RKO (cell line): ENCODE measurements at regions not wholly inside any gene's neighbourhood (a gene's known extent, or its start where the extent isn't known, plus 50 kb on each side); places are given as distances from the start of the nearest gene placed in this dataset.

Experiments used
- DNase-seq: peaks from one replicate; pipeline ENCODE4 v3.0.0-alpha.2; 2016; ENCODE audit warnings: low spot score

DNA sequence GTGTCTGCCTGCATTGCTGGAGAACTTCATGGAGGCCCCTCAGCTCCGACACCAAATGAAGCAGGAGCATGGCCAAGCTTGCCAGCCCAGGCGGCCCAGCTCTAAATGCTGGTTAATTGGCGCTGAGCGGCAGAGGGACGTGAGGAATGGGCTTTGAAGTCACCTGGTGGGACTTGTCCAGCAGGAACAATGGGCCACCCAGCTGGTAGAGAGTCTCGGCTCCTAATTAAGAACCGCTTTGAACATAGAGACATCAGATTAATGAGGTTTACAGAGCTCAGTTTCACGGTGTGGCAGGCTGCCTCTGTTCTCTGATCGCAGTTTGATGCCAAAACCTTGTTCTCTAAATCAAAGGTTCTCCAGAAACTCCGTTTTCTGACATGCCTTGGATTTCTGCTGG lies 77.5 kb upstream of the LINGO1 start:
- DNase-seq = no peak

DNA sequence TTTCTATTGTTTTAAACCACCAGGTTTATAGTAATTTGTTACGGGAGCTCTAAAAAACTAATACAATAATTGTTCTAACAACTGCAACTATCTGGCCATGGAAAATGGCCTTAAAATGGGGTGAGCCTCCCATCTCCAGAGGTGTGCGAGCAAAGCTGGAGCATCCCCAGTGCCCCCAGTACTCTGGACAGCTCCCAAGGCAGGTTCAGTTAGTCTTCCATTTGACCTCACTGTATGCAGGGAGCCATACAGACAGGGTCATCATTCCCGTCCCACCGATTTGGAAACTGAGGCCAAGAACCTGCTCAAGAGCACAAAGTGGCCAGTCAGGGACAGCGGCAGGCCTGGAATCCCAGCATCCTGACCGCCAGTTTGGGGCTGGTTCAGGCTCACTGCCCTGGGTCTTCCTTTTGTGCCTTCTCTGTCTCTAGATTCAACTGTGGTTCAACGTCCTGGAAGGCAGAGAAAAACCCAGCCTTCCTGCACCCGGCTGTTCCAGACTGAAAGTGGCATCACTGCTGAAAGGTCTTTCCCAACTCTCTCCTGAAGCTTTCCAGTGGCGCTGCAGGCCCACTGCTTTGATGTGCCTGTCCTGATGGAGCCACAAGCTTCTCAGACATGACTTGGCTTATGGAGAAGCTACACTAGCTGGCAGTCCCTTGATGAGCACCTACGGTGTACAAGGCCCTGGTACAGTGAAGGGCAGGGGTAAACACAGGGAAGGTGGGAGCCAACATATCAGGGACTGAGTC lies 76.6 kb upstream of the LINGO1 start:
- DNase-seq = no peak

DNA sequence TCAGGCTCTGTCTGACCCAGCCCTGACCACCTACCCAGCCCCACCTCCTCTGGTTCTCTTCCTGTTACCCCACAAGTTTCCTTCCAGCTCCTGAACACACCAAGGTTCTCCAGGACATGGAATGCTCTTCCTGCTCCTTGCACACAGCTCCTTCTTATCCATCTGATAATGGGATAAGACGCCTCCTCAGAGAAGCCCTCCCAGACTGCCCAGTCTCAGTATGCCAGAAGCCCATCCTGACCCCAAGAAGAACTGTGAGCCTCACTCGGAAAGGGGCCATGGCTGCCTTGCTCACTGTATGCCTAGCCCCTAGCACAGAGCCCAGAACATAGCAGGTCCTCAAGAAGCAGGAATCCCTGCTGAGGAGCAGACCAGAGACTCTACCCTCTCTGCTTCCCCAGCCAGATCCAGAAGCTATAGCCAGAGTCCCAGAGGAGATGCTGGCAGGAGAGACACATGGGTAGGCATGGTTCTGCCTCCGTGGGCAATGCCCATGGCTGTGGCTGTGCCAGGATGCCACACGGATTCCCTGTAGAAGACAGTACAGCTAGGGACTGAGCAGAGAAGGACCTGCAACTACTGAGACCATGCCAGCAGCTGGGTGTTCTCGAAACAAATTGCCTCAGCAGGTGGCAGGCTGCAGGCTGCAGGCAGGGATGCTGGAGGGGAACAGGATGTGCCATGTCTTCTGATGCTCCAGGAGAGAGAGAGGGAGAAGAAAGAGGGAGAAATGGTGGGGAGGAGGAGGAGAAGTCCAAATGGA lies 74.0 kb upstream of the LINGO1 start:
- DNase-seq = no peak

DNA sequence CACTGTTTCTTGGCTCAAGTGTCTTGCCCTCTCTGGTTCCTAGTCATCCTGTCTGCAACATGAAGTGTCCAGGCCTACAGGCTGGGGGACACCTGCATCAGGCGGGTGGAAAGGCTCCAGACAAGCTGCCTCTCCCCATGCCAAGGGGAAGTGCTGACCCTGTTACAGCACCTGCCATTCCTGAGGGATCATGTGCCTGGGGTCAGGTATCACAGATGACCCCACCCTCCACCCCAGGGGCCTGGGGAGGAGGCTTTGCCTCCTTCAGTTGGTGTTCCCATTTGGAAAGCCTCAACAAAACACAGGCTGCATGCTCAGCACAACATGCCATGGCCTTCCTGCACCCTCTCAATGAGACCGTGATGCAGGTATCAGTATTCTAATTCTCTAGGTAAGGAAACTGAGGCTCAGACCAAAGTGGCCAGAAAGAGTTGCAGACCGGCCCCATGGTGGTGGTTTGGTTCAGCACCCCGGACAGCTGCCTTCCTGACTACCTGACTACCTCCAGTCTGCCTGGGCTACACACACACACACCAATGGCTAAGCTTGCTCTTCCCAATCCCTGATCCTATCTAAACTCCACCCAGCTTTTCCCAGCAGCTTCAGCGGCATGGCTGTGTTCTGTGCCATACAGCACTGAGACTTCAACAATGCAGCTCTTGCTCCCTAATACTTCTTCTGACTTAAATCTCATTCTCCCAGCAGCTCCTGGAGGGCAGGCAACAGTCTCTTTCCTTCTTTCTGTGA lies 69.7 kb upstream of the LINGO1 start:
- DNase-seq = peak; percentile 13

DNA sequence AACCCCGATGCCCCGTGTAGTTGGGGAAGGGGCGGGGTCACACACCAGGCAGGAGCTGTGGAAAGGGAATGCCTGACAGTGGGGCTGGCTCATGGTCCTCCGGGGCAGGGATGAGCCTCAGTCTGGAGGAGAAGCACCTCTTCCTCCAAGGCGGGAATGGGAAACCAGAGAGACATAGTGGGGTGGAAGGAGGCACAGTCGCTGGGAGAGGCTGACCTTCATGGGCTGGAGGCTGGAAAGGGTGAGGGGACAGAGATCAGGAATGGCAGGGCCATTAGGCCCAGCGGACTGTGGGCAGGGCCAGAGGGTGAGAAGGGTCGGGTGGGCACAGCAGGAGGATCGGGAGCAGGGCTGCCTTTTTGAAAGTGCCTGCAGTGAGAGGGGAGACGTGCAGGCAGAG lies 65.8 kb upstream of the LINGO1 start:
- no peak for DNase-seq

DNA sequence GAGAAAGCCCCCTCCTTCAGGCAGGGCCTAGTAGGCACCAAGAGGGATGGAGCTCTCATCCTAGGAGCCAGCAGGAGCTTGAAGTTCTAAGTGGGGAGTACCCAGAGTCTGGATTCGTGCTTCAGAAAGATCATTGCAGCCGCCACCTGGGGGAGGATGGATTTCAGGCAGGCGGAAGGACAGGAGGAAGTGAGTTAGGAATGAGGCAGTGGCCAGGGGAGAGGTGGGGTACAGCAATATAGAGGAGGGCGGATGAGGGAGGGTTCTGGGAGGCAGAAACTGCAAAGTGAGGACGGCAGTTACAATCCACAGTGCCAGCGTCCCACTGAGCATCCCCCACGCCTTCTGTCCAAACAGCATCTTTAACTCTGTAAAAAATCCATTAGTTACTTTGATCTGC lies 65.2 kb upstream of the LINGO1 start:
- no peak for DNase-seq

DNA sequence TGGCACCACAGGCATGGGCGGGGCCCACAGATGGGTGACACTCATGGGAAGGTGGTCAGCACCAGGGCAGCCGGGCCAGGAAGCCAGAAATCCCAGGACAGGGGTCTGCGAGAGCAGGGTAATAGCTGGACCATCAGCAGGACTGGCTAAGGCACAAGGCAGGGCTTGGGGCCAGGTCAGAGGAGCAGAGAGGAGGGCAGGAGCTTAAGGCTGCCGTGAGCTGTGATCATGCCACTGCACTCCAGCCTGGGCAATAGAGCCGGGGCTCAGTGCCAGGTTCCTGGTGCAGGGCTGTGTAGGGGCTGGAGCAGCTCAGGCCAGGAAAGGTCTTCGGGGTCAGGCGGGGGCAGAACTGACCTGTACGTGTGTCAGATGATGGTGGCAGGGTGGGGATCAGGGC lies 64.2 kb upstream of the LINGO1 start:
- no peak for DNase-seq

DNA sequence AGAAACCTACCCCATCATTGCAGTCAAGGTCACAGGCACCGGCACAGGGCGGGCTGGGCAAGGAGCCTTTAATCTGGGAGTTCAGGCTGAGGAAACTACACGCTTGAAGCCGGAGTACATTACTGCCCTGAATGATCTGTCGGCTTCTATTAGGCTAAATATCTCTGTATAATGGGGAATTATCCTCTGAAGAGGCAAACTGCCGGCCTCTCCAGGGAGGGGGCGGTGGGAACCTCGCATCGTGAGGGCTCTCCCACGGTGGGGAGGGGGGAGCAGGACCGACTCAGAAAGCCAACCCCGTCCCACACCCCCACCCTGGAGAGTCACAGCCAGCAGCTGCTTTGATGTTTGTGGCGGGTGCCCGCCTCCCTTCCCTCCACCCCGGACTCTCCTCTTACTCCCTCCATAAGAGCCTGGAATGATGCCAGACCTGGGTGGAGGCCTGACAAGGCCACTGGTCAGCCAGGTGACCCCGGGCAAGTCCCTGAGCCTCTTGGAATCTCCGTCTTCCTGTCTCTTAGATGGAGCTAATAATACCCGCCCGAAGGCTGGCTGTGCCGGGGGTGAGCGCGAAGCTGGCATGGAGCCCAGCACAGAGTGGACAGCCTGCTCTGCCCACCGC lies 63.4 kb upstream of the LINGO1 start:
- no peak for DNase-seq

DNA sequence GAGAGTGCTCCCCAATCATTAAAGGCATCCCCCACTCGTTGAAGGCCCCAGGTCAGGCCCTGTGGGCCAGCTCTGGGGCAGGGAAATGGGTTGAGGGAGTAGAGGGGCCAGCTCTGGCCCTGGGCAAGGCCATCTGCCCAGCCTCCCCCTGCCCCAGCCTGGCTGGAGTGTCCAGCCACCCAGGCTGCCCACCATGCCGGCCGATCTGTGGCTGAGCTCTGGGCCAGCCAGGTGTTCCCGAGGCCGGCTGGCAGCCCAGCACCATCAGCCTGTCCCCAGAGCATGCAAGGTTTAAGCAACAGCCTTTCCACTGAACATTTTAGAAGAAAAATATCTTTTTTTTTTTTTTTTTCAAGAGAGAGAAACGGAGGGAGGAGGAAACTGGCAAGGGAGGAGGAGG lies 62.8 kb upstream of the LINGO1 start:
- no peak for DNase-seq

DNA sequence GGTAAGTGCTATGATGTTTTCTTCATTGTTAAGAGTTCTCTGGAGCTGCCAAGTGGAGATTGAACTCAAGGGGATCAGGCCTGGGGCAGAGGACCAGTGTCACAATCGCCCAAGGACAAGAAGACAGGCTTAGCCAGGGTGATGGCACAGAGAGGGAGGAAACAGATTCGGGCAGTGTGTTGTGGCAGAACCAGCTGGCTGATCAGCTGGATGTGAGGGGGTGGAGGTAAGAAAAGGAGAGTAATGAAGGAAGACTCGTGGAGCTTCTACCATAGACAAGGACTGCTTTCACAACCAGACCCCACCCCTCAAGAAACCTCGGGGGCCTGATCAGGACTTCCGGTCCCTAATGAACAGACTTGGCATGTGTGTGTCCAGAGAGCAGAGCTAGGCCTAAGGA lies 60.9 kb upstream of the LINGO1 start:
- no peak for DNase-seq

DNA sequence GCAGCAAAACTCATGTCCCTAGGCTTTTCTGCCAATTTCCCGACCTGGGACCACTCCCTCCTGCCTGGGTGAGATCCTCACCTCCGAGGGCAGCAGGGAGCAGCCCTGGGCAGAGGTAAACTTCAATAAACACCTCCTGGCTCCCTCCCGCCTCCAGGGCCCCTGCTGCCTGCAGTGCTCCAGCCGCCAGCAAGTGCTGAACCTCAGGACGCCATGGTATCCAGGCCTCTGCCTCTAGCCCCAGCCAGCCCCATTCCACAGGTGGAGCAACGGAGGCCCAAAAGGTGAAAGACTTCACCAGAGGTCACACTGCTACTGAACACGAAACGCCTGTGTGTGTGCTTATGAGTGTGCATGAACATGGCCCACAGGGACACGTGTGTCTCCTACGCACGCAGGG lies 59.9 kb upstream of the LINGO1 start:
- no peak for DNase-seq

DNA sequence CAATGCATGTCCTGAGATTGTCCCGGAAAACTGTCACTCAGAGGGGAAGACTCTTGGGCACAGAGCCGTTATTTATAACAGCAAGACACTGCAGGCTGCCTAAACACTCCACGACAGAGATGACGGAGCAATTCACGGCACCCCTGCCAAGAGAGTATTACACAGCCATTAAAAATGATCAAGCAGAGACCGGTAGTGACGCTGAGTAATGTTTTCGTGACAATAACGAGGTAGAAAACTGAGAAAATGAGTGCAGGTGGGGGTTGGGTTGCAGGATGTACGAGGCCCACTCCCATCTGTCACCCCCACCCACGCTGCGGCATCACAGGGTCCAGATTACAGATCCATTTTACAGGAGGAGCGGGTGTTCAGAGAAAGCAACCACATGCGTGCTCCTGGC lies 58.9 kb upstream of the LINGO1 start:
- no peak for DNase-seq

DNA sequence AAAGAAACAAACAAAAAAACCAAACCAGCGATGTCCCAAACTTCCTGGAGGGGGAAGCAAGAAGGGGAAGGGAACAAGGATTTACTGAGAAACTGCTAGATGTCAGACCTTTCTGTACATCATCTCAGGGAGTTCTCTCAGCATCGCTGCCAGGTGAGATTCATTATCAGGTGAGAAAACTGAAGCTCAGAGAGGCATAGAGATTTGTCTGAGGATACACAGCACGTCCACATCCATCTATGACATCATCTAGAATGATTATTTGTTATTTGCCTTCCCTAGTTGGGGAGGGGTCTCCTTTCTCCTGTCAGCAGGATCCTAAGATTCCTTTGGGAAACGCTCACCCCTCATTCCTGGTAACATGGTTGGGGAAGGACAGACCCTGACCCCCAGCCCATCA lies 57.1 kb upstream of the LINGO1 start:
- no peak for DNase-seq

DNA sequence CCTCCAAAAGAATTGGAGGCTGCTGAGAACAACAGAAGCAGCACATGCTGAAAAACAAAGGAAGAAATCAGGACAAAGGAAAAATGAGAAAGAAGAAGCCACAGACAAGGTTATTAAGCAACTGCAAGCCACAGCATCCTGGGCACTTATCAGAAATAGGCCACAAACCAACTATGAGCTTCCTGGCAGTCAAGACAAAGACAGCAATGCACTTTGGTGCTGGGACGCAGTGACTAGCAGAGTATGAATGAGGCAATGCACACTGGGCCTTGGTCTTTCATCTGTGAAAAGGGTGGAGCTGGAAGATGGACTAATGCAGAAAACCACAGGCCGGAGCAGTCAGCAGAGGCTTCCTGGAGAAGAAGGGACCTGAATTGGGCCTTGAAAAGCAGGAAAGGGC lies 56.0 kb upstream of the LINGO1 start:
- DNase-seq = no peak

DNA sequence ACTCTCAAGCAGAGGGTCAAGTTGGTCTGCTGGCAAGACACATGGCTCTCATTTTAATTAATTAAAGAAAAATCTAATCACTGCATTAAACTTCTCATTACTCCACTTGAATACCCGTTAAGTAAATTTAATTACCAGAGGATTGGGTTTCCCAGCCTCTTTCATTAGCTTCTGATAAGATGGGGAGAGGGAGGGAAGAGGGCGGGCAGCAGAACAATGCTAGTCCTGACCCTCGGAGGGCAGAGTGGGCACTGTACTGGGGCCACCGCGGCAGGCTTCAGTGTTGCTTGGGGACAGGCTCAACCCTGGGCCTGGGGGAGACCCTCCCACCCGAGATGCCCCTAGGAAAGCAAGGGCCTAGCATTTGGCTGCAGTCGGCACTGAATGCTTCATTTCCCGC lies 55.6 kb upstream of the LINGO1 start:
- DNase-seq = no peak

DNA sequence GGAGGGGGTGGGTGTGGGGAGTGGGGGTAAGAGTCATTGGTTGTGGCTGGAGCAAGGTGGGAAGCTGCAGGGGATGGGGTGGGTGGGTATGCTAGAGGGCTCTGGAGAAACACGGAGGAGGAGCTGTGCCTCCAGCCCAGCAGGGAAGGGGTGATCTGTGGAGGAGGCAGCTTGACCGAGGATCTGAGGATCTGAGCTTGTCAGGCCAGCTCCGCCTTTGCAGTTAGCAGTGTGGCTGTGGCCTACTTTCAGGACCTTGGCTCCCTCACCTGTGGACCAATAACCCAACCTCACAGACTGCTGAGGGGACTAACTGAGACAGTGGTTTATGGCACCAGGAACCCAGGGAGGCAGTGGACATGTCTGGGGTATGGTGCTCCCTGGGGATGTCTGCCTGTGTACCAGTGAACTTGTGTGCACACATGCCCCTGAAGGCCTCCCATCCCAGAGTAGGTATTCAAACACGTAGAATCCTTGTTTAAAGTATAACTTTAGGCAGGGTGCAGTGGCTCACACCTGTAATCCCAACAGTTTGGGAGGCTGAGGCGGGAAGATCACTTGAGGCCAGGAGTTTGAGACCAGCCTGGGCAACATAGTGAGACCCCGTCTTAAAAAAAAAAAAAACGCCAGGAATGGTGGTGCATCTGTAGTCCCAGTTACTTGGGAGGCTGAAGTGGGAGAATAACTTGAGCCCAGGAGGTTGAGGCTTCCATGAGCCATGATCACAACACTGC lies 52.5 kb upstream of the LINGO1 start:
- DNase-seq = no peak

DNA sequence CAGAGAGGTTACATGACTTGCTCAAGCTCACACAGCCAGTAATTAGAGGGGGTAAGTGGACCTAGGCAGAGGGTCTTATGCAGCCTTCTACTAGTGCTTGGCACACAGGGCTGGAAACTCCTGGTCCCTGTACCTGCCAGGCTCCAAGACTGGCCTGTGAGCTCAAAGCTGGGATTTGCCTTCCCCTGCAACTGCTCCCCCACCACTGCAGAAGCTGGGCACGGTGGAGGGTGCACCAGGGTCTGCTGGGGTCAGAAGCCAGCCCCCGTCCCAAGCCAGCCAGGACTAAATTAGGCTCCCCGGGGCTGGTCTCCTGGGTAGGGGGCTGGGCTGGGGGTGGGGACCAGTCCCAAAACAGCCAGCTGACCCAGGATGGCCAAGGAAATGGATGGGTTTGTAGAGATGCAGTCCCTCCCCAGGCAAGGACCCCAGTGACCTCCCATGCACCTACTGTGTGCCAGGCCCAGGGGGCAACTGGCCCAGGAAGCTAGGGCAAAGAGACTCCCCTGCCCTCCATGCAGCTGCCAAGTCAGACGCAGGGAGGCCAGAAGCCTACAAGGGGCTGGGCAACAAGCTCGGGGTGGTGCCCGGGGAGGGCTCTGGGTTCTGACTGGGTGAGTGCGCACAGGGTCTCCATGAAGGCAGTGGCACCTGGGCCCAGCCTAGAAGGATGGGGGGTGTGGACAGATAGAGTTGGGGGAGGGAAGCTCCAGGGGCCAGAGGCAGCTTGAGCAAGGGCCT lies 51.8 kb upstream of the LINGO1 start:
- DNase-seq = no peak

DNA sequence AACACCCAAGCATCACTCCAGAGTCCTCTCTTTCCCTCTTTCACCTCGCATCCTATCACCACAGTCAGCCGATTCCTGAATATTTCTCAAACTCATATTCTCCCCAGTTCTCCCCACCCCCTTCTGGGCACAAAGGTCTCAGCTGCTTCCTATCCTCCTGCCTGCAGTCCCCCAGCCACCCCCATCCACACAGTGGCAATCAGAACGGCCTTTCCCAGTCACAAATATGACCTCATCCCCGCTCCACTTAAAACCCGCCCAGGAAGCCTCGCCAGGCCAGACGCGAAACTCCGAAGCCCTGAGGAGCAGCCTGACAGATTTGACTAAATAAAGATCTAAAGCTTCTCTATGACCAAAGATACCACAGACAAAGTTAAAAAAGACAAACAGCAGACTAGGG lies 49.9 kb upstream of the LINGO1 start:
- no peak for DNase-seq
